SK-N-SH treated with all-trans-retinoic acid at 6 μM for 48 hours (cell line): ENCODE measurements at regions not wholly inside any gene's neighbourhood (a gene's known extent, or its start where the extent isn't known, plus 50 kb on each side); places are given as distances from the start of the nearest gene placed in this dataset.

Source experiments
- CREB5 ChIP-seq: fragments of 250-450 bp; sonication (Bioruptor Pico); IDR thresholded peaks from 2 replicates; pipeline ENCODE4 v1.5.1; 2020; ENCODE audit warnings: low read depth, mild to moderate bottlenecking, moderate library complexity
- CSRNP3 ChIP-seq: fragments of 250-450 bp; sonication (Bioruptor Pico); IDR thresholded peaks from 2 replicates; pipeline ENCODE4 v1.5.1; 2021; ENCODE audit warnings: mild to moderate bottlenecking, moderate library complexity
- ESRRG ChIP-seq: fragments of 250-450 bp; sonication (Bioruptor Pico); IDR thresholded peaks from 2 replicates; pipeline ENCODE4 v1.6.1; 2021; ENCODE audit warnings: mild to moderate bottlenecking
- OSR1 ChIP-seq: fragments of 250-450 bp; sonication (Bioruptor Pico); IDR thresholded peaks from 2 replicates; pipeline ENCODE4 v1.8.0; 2022; ENCODE audit warnings: moderate library complexity, mild to moderate bottlenecking, inconsistent platforms
- PATZ1 ChIP-seq: fragments of 250-450 bp; sonication (Bioruptor Pico); IDR thresholded peaks from 2 replicates; pipeline ENCODE4 v1.8.0; 2020; ENCODE audit warnings: mild to moderate bottlenecking, moderate library complexity, borderline replicate concordance
- POU6F1 ChIP-seq: fragments of 250-450 bp; sonication (Bioruptor Pico); IDR thresholded peaks from 2 replicates; pipeline ENCODE4 v1.8.0; 2021; ENCODE audit warnings: low read depth, mild to moderate bottlenecking, moderate library complexity, borderline replicate concordance
- TOX ChIP-seq: fragments of 250-450 bp; sonication (Bioruptor Pico); IDR thresholded peaks from 2 replicates; pipeline ENCODE4 v1.8.0; 2021; ENCODE audit warnings: mild to moderate bottlenecking, moderate library complexity, borderline replicate concordance
- ZFP3 ChIP-seq: fragments of 250-450 bp; sonication (Bioruptor Pico); IDR thresholded peaks from 2 replicates; pipeline ENCODE4 v1.5.0; 2020; ENCODE audit warnings: mild to moderate bottlenecking, moderate library complexity
- ZNF565 ChIP-seq: fragments of 450-650 bp; formaldehyde crosslinking; conservative IDR thresholded peaks from 2 replicates; pipeline ENCODE4 v1.5.0; 2020; ENCODE audit warnings: low read depth, mild to moderate bottlenecking, moderate library complexity

- TF ChIP-seq ESRRG = no peak
- TF ChIP-seq PATZ1 (CRISPR knock-in tag) = no peak
- TF ChIP-seq TOX (CRISPR knock-in tag) = no peak
- no peak for TF ChIP-seq POU6F1 (CRISPR knock-in tag)
- TF ChIP-seq OSR1 (CRISPR knock-in tag) = no peak
- TF ChIP-seq CSRNP3 (CRISPR knock-in tag) = no peak
- no peak for TF ChIP-seq ZFP3 (CRISPR knock-in tag)
- no peak for TF ChIP-seq CREB5 (CRISPR knock-in tag)
- no peak for TF ChIP-seq ZNF565 (CRISPR knock-in tag)
Measured at GRCh38 chr3:167886690-167887089, 151.2 kb downstream of the SERPINI1 start.
